GM21576 (cell line): ENCODE measurements at regions not wholly inside any gene's neighbourhood (a gene's known extent, or its start where the extent isn't known, plus 50 kb on each side); places are given as distances from the start of the nearest gene placed in this dataset.
"Not testable (repeated sequence)": the region's sequence is repeated elsewhere in the genome, so short reads cannot be mapped to it uniquely, and the experiment has no call there.

Experiments
- ATAC-seq: cut with Tn5 transposase; IDR thresholded peaks from one replicate; pipeline ENCODE4 v1.9.1; 2021; ENCODE audit warnings: mild to moderate bottlenecking, moderate library complexity; ENCODE audit not compliant: unreplicated experiment

GRCh38 chr11:81224396-81224795 lies 1509.3 kb downstream of the FAM181B start:
- ATAC-seq, result no peak

- ATAC-seq, result no peak
These were observed 1511.2 kb downstream of the FAM181B start for GRCh38 chr11:81222491-81222890.

GRCh38 chr11:81220146-81220895 lies 1513.3 kb downstream of the FAM181B start:
- ATAC-seq, result no peak

GRCh38 chr11:81219661-81220060 lies 1514.0 kb downstream of the FAM181B start:
- no peak for ATAC-seq

- no peak for ATAC-seq
These were observed 1515.2 kb downstream of the FAM181B start for GRCh38 chr11:81218440-81218839.

GRCh38 chr11:81211050-81211449 lies 1522.6 kb downstream of the FAM181B start:
- no peak for ATAC-seq

- ATAC-seq, result no peak
These were observed 1526.1 kb downstream of the FAM181B start for GRCh38 chr11:81207421-81208054.

GRCh38 chr11:81203876-81204275 lies 1529.8 kb downstream of the FAM181B start:
- no peak for ATAC-seq

GRCh38 chr11:81197396-81197795 lies 1536.3 kb downstream of the FAM181B start:
- ATAC-seq, result no peak

- no peak for ATAC-seq
These were observed 1541.1 kb downstream of the FAM181B start for GRCh38 chr11:81192516-81192915.

GRCh38 chr11:81190546-81190945 lies 1543.1 kb downstream of the FAM181B start:
- no peak for ATAC-seq

- ATAC-seq, result not testable (repeated sequence)
These were observed 1546.6 kb downstream of the FAM181B start for GRCh38 chr11:81187033-81187432.

GRCh38 chr11:81174646-81175330 lies 1558.9 kb downstream of the FAM181B start:
- no peak for ATAC-seq

- no peak for ATAC-seq
These were observed 1568.5 kb downstream of the FAM181B start for GRCh38 chr11:81165164-81165563.

GRCh38 chr11:81159900-81160299 lies 1573.8 kb downstream of the FAM181B start:
- ATAC-seq, result no peak

- no peak for ATAC-seq
These were observed 1598.1 kb downstream of the FAM181B start for GRCh38 chr11:81135570-81135969.

- ATAC-seq, result no peak
These were observed 1604.0 kb downstream of the FAM181B start for GRCh38 chr11:81129618-81130017.

- no peak for ATAC-seq
These were observed 1620.9 kb downstream of the FAM181B start for GRCh38 chr11:81112718-81113117.

- ATAC-seq, result no peak
These were observed 1629.6 kb downstream of the FAM181B start for GRCh38 chr11:81104051-81104450.

GRCh38 chr11:81098471-81098870 lies 1635.2 kb downstream of the FAM181B start:
- no peak for ATAC-seq

GRCh38 chr11:81092522-81092921 lies 1641.1 kb downstream of the FAM181B start:
- ATAC-seq, result no peak

GRCh38 chr11:81089242-81089641 lies 1644.4 kb downstream of the FAM181B start:
- ATAC-seq, result no peak
